ENCODE measurements at regions not wholly inside any gene's neighbourhood (a gene's known extent, or its start where the extent isn't known, plus 50 kb on each side); places are given as distances from the start of the nearest gene placed in this dataset.
"Not testable (repeated sequence)": the region's sequence is repeated elsewhere in the genome, so short reads cannot be mapped to it uniquely, and the experiment has no call there.

GRCh38 chr22:48499456-48500425, 1327.9 kb downstream of the BRD1 start:
- Mint-ChIP-seq H3K4me3 (no peak overlapping the region), H3K9me3 (no peaks in the 10 kb centered on the region), H3K27ac (no peak overlapping the region), H3K4me1 (no peaks in the 10 kb centered on the region), H3K36me3 (no peaks in the 10 kb centered on the region), H3K27me3 (ENCODE audit: low read depth in 2 of 2) (peaks cover 0 to 3% of the 10 kb centered on the region in 2 donors)
- TF ChIP-seq CTCF (IDR thresholded peaks at IDR 0.05), result no peak
- Histone ChIP-seq H3K27ac (ENCODE audit: low read length) (no peak overlapping the region), H3K4me1 (ENCODE audit: control insufficient read depth, insufficient read depth, low read length) (no peaks in the 10 kb centered on the region), H3K36me3 (ENCODE audit: control insufficient read depth, insufficient read depth, low read length) (no peaks in the 10 kb centered on the region), H3K4me3 (ENCODE audit: low read length) (no peak overlapping the region), H3K9me3 (ENCODE audit: control insufficient read depth, insufficient read depth, low read length) (no peaks in the 10 kb centered on the region), H3K27me3 (ENCODE audit: control insufficient read depth, insufficient read depth, low read length) (no peaks in the 10 kb centered on the region)
- no peak for DNase-seq
- intact Hi-C loops (cut with micrococcal nuclease), result no loop called here
- 80% methylated on average over 21 of the region's 26 CpGs for WGBS (ENCODE audit: insufficient coverage)
- no peak for ATAC-seq

- TF ChIP-seq CTCF (IDR thresholded peaks at IDR 0.05), result no peak
- intact Hi-C loops (cut with micrococcal nuclease), result no loop called here
- 73% methylated on average over 26 of the region's 26 CpGs for WGBS (ENCODE audit: insufficient coverage)
Observed at GRCh38 chr22:48498526-48499331, 1328.9 kb downstream of the BRD1 start.

GRCh38 chr22:48497743-48498520, 1329.7 kb downstream of the BRD1 start:
- H3K9me3 ChIP-seq (ENCODE audit: control insufficient read depth, insufficient read depth, low read length); H3K36me3 ChIP-seq (ENCODE audit: control insufficient read depth, insufficient read depth, low read length); H3K27me3 Mint-ChIP-seq (ENCODE audit: low read depth in 2 of 2); intact Hi-C loops (cut with micrococcal nuclease); H3K4me3 Mint-ChIP-seq; H3K4me1 Mint-ChIP-seq; H3K27me3 ChIP-seq (ENCODE audit: control insufficient read depth, insufficient read depth, low read length); H3K4me3 ChIP-seq (ENCODE audit: low read length); H3K36me3 Mint-ChIP-seq; H3K9me3 Mint-ChIP-seq; H3K4me1 ChIP-seq (ENCODE audit: control insufficient read depth, insufficient read depth, low read length); DNase-seq; ATAC-seq; H3K27ac ChIP-seq (ENCODE audit: low read length); H3K27ac Mint-ChIP-seq: not testable (repeated sequence)
- 85% methylated on average over 2 of the region's 16 CpGs for WGBS (ENCODE audit: insufficient coverage)

More at GRCh38 chr22:48498526-48499331, 1328.9 kb downstream of the BRD1 start:
- Histone ChIP-seq H3K4me3 (ENCODE audit: low read length) (no peak overlapping the region), H3K36me3 (ENCODE audit: control insufficient read depth, insufficient read depth, low read length) (no peaks in the 10 kb centered on the region), H3K4me1 (ENCODE audit: control insufficient read depth, insufficient read depth, low read length) (no peaks in the 10 kb centered on the region), H3K9me3 (ENCODE audit: control insufficient read depth, insufficient read depth, low read length) (no peaks in the 10 kb centered on the region), H3K27me3 (ENCODE audit: control insufficient read depth, insufficient read depth, low read length) (no peaks in the 10 kb centered on the region), H3K27ac (ENCODE audit: low read length) (no peak overlapping the region)
- Mint-ChIP-seq H3K4me3 (no peak overlapping the region), H3K9me3 (no peaks in the 10 kb centered on the region), H3K4me1 (no peaks in the 10 kb centered on the region), H3K27ac (no peak overlapping the region), H3K36me3 (no peaks in the 10 kb centered on the region), H3K27me3 (ENCODE audit: low read depth in 2 of 2) (peaks cover 0 to 9% of the 10 kb centered on the region in 2 donors)
- no peak for ATAC-seq
- no peak for DNase-seq
